WERI-Rb-1 (cell line): ENCODE measurements at regions not wholly inside any gene's neighbourhood (a gene's known extent, or its start where the extent isn't known, plus 50 kb on each side); places are given as distances from the start of the nearest gene placed in this dataset.
A peak's percentile ranks its signal among the peaks of the same experiment; 100 is the strongest.

Source experiments
- DNase-seq: peaks from one replicate; pipeline ENCODE4 v3.0.0-alpha.2; 2020
- H3K27ac ChIP-seq: fragments of 250-450 bp; sonication (Bioruptor Pico); 2 replicates; pipeline ENCODE4 v1.5.1; 2020; ENCODE audit warnings: mild to moderate bottlenecking, moderate library complexity
- H3K27me3 ChIP-seq: fragments of 250-450 bp; sonication (Bioruptor Pico); 2 replicates; pipeline ENCODE4 v1.5.1; 2021; ENCODE audit warnings: mild to moderate bottlenecking, low read depth, moderate library complexity; ENCODE audit not compliant: insufficient read depth, severe bottlenecking
- H3K36me3 ChIP-seq: fragments of 250-450 bp; sonication (Bioruptor Pico); 2 replicates; pipeline ENCODE4 v1.5.1; 2020; ENCODE audit warnings: mild to moderate bottlenecking, moderate library complexity
- H3K4me3 ChIP-seq: 2 replicates; pipeline ENCODE4 v1.5.1; 2011; ENCODE audit warnings: low read depth, mild to moderate bottlenecking, control low read depth, low read length
- H3K9me3 ChIP-seq: fragments of 250-450 bp; sonication (Bioruptor Pico); 2 replicates; pipeline ENCODE4 v1.5.1; 2021; ENCODE audit warnings: mild to moderate bottlenecking, moderate library complexity; ENCODE audit not compliant: severe bottlenecking
- CTCF ChIP-seq: IDR thresholded peaks from 2 replicates; pipeline ENCODE4 v1.5.1; 2011; ENCODE audit warnings: low read depth, mild to moderate bottlenecking, control low read depth, inconsistent platforms, low read length

GRCh38 chr5:168031614-168032013, 259.8 kb upstream of the WWC1 start:
- Histone ChIP-seq H3K36me3 (no peaks in the 10 kb centered on the region), H3K4me3 (no peak overlapping the region), H3K9me3 (no peaks in the 10 kb centered on the region), H3K27ac (no peak overlapping the region), H3K27me3 (no peaks in the 10 kb centered on the region)
- DNase-seq = no peak
- TF ChIP-seq CTCF = no peak

GRCh38 chr5:168039039-168039438, 252.4 kb upstream of the WWC1 start:
- no peak for DNase-seq
- Histone ChIP-seq H3K36me3 (no peaks in the 10 kb centered on the region), H3K27ac (no peak overlapping the region), H3K27me3 (no peaks in the 10 kb centered on the region), H3K9me3 (no peaks in the 10 kb centered on the region), H3K4me3 (no peak overlapping the region)
- TF ChIP-seq CTCF = no peak

GRCh38 chr5:168039566-168040248, 251.7 kb upstream of the WWC1 start:
- H3K4me3 ChIP-seq = peak overlapping the region; percentile 28
- DNase-seq = peak; percentile 43
- no peak overlapping the region for H3K27ac ChIP-seq
- TF ChIP-seq CTCF = no peak
- no peaks in the 10 kb centered on the region for H3K9me3 ChIP-seq
- H3K27me3 ChIP-seq = no peaks in the 10 kb centered on the region
- H3K36me3 ChIP-seq = no peaks in the 10 kb centered on the region

GRCh38 chr5:168041583-168041982, 249.9 kb upstream of the WWC1 start:
- no peaks in the 10 kb centered on the region for H3K36me3 ChIP-seq
- H3K9me3 ChIP-seq = no peaks in the 10 kb centered on the region
- DNase-seq = no peak
- H3K27me3 ChIP-seq = no peaks in the 10 kb centered on the region
- no peak overlapping the region for H3K4me3 ChIP-seq
- TF ChIP-seq CTCF = no peak
- H3K27ac ChIP-seq = no peak overlapping the region

GRCh38 chr5:168042284-168043068, 249.0 kb upstream of the WWC1 start:
- peak; percentile 30 for DNase-seq
- TF ChIP-seq CTCF = no peak
- H3K27me3 ChIP-seq = no peaks in the 10 kb centered on the region

More at GRCh38 chr5:168042284-168043068, 249.0 kb upstream of the WWC1 start:
- no peaks in the 10 kb centered on the region for H3K36me3 ChIP-seq
- H3K4me3 ChIP-seq = no peak overlapping the region
- no peaks in the 10 kb centered on the region for H3K9me3 ChIP-seq
- H3K27ac ChIP-seq = no peak overlapping the region
